HG03095 (cell line): ENCODE measurements at regions not wholly inside any gene's neighbourhood (a gene's known extent, or its start where the extent isn't known, plus 50 kb on each side); places are given as distances from the start of the nearest gene placed in this dataset.
"Not testable (repeated sequence)": the region's sequence is repeated elsewhere in the genome, so short reads cannot be mapped to it uniquely, and the experiment has no call there.

Experiments
- ATAC-seq: cut with Tn5 transposase; IDR thresholded peaks from one replicate; pipeline ENCODE4 v1.9.1; 2021; ENCODE audit warnings: moderate library complexity; ENCODE audit not compliant: unreplicated experiment

DNA sequence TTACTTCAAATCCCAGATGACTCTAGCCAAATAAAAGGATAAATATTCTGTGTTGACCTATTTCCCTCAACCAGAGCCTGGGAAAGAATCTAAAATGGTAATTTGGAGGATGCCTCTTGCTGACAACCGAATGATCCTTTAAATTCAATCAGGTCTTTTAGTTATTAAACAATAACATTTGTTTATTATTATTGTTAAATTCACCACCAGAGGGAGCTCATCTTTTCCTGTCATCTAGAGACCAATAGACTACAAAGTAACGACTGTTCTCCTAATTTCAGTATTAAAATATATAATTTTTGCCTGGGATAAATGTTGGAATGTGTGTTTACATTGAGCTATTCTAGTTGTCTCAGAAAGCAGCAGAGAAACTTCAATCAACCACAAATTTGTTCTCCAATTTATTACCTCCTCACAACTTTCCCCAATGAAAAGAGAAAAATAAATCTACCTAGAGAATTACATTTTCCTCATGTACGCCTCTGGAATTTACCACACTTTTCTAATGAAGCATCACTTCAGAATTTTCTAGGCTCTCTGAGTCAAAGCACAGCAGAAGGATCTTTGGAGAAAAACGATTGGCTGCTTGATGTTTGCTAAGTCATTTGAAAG is 142.7 kb downstream of the SCG2 start:
- no peak for ATAC-seq

DNA sequence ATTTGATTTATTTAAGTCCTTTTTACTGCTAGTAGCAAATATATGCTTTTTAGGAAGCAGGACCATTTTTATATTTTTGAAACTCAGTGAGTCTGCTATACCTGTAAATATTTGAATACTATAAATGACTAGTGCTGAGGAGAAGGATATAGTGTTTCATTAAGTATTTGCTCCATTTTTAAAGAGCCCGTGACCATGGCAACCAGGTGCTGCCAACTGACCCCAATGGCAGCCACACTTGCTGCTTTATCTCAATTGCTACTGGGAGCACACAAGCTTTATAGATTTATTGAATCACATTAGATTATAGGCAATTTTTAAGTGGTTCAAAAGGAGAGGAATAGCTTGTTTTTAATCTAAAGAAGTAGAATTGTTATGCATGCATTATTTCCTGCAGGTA is 142.0 kb downstream of the SCG2 start:
- ATAC-seq: no peak

DNA sequence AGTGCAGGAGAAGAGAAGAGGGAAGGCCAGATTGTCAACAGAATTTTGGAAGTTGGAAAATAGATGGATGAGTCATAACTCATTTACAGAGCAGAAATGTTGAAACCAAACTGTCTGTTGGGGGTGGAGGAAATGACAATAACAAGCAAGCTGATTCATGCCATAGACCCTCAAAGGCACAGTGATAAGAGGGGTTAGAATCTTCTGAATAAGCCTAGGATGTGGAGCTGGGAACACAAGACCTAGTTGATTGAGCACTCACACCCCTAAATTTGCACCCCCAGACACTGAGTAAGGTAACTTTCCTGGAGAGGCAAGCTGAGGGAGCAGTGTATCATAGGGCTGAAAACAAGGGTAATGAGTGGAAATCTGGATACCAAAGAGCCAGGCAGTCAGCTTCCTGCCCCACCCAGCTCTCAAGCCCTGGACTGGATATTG is 141.4 kb downstream of the SCG2 start:
- no peak for ATAC-seq

DNA sequence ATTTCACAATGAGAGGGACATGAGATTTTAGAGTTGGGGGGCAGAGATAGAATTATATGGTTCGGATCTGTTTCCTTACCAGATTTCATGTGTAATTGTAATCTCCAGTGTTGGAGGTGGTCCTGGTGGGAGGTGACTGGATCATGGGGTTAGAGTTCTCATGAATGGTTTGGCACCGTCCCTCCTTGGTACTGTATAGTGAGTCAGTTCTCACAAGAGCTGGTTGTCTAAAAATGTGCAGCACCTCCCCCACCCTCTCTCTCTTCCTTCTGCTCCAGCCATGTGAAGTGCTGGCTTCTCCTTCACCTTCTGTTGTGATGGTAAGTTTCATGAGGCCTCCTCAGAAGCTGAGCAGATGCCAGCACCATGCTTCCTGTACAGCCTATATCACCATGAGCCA is 138.1 kb downstream of the SCG2 start:
- no peak for ATAC-seq

DNA sequence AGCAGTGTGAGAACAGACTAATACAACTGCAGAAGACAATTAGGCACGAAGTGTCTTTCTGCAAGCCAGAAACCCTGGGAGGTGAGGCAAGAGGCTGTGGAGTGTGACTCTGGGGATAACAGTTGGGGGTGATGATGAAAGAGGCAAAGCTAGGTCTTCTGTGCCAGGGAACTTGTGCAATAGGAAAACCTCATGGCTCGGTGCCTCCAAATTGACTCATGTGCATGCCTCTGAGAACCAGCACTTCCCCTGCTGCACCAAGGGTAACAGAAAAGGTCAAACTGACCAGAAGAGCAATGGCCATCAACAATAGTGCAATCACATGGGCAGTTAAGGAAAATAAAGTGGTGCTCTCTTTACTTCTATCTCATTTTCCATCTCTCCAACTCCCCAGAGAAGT is 136.4 kb downstream of the SCG2 start:
- ATAC-seq: no peak

DNA sequence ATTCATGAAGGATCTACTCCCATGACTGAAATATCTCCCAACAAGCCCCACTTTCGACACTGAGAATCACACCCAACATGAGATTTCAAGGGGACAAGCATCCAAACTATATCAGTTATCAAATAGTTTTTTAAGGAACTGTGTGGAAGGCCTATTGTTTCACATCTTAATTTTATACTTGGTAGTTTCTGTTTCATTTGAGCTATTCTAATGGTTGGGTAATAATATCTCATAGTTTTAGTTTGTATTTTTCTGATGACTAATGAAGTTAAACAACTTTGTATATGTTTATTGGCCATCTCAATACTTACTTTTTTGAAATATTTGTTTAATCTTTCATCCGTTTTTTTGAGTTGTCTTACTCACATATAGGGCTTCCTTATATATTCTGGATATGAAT is 135.0 kb downstream of the SCG2 start:
- ATAC-seq: no peak

DNA sequence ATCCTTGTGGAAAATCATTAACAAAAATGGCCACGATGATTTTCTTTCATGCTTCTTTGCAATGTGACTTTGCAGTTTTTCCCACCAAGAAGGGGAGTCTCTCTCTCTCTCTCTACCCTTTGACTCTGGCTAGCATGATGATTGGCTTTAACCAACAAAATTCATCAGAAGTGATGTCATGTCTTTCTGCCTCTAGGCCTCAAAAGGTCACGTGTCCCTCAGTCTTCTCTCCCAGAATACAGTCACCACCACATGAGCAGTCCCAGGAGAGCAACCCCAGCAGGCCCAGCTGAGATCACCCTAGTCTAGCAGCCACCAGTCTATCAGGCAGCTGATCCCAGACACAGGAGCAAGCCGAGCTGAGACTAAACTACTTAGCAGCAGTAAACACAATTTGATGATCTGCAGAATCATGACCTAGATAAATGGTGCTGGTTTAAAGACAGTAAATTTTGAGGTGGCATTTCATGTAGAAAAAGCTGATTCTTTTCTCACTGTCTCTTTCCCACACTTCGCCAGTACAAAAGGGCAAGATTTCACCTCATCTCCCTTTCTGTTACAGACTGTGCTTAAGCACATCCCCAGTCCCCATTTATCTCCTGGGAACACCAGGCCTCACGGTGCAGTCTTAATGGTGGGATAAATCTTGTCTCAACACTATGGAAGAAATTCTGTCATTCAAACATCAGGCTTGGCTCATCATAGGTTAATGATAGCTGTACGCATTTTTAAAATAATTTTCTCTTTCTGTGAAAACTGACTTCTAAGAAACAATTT is 132.7 kb downstream of the SCG2 start:
- ATAC-seq: no peak

DNA sequence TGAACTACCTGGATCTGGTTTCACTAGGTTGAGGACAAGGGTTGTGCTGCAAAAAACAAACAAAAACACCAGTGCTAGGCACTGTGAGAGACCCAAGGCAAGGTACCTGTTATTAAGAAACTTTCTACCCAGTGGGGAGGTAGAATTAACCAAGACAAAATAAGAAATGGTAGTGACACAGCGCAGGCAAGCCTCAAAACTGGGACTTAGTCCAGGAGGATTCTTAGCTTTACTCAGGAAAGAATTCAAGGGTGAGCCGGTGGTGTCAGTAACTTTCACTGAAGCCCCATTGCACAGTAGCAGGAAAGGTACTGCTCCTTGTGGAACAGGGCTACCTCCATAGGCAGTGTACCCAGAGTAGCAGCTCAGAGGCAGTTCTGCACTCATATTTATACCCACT is 131.6 kb downstream of the SCG2 start:
- ATAC-seq: no peak

DNA sequence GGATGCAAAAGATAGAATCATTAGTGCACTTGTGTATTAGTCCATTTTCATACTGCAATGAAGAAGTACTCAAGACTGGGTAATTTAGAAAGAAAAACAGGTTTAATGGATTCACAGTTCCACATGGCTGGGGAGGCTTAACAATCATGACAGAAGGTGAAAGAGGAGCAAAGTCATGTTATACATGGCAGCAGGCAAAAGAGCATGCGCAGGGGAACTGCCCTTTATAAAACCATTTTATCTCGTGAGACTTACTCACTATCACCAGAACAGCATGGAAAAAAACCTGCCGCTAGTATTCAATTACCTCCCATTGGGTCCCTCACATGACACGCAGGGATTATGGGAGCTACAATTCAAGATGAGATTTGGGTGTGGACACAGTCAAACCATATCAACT is 129.4 kb downstream of the SCG2 start:
- no peak for ATAC-seq

DNA sequence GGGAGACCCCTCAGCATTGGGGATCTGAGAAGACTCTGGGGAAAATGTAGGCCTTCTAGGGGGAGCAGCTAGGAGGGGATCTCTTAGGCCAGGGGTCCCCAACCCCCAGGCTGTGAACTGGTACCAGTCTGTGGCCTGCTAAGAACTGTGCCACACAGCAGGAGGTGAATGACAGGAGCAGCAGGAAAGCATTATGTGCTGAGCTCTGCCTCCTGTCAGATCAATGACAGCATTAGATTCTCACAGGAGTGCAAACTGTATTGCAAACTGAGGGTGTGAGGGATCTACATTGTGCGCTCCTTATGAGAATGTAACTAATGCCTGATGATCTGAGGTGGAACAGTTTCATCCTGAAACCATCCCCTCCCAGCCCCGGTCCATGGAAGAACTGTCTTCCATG is 127.3 kb downstream of the SCG2 start:
- ATAC-seq: no peak

DNA sequence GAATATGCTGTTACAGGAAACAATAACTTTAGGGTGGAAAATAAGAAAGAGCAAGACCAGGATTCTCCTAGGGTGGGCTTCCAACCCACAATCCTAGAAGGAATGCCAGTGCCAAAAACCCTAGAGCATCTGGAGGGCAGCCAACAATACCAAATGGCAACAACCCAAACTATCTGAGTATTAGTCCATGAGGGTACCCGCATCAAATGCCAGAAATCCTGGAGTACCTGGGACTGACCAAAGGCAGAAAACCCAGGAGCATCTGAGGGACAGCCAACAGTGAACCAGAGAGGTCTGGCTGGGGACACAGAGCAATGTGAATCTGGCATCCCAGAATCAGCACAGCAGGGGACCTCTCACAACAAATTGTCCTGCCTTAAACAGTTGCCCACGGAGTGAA is 126.3 kb downstream of the SCG2 start:
- no peak for ATAC-seq

DNA sequence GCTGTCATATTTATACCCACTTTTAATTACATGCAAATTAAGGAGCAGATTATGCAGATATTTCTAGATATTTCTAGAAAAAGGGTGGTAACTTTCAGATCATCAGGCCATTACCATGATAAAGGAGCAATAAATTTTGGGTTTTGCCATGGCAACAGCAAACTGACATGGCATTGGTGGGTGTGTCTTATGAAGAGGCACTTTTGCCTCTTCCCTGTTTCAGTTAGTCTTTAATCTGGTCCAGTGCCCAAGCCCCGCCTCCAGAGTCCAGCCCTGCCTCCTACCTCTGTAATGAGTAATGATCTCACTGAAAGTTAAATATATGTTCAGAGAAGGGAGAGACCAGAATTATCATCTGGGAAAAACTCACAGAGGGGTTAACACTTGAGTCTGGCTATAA is 124.8 kb downstream of the SCG2 start:
- no peak for ATAC-seq

DNA sequence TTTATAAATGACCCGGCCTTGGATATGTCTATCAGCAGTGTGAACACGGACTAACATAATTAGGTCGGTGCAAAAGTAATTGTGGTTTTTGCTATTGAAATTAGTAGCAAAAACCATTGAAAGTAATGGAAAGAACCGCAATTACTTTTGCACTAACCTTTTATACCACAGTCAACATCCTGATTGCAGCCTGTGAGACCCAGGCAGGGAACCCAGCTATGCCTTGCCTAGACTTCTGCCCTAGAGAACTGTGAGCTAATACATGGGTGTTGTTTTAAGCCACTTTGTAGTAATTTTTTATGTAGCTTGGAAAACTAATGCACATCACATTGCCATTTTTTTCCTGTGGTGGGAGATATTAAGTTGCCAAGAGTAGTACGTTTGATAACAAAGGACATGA is 120.7 kb downstream of the SCG2 start:
- no peak for ATAC-seq

DNA sequence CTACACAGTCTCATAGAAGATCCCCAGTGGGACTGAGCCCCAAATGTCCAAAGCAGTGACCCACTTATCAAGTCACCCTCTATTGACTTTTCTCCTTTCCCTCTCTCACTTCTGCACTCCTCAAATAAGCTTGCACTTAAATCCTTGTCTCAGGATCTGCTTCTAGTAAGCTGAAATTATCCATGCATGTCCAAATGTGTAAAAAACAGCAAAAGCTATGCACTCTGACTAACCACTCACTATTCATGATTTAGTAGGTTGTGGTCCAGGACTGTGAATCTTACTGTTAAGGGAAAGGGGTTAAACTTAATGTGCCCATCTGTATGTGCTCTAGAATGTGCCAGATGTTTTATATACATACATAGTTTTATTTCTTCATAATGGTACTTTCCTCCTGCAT is 115.4 kb downstream of the SCG2 start:
- no peak for ATAC-seq

DNA sequence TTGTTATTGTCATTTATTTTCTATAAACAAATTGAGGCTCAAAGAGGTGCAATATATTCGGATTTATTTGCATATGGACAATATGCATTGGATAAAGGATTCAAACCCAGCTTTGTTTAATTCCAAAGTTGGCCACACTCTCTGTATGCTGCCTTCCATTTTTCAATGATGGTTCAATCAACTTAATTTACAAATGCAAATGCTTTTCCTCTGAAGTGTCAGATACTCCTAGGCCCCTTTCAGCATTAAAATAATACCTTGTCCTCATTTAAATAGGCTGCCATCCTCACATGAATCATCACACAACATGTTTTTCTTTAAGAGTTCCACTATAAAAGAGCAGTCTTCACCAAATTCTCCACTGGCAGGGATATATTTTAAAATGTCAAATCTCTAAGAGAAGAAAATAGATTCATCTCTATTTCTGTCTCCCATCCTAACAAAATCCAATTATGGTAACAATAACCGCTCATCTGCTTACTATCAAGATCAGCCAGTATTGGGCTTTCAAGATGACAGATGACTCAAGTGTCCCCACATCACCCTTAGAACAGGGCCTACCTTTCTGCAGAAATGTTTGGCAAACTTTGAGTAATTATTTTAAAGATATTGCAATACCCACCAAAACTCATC is 114.8 kb downstream of the SCG2 start:
- no peak for ATAC-seq

DNA sequence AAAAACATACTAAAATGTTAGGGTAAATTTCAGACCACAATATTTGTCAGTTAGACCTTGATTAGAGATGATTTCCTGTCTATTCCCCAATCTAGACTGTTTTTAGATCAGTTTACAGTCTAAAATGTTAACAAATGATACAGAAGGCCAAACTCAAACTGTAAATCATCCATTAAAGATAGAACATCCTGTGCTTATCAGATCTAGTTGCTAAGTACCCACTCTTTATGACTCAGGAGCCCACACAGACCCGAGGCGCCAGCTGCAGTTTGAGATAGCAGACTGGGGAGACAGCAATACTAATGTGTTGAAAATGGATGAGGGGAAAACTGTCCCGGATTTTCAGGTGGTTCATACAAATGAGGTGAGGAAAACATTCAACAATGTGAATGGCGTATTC is 113.3 kb downstream of the SCG2 start:
- ATAC-seq: no peak

DNA sequence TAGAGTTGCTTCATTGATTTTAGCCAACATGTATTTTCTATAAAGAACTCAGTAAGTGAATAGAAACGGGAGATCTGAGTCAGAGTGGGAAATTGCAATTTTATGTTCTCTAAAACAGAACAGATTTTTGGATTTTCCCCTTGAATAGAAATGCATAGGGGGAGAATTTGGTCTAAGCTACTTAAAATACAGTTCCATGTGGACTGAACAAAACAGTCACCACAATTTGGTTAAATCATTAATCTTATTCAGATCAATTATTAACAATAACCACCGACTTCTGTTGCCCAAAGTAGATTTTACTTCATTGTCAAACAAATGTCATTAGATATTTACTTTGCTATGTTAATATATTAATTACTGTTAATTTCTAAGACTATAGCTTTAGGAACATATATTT is 107.7 kb downstream of the SCG2 start:
- no peak for ATAC-seq

DNA sequence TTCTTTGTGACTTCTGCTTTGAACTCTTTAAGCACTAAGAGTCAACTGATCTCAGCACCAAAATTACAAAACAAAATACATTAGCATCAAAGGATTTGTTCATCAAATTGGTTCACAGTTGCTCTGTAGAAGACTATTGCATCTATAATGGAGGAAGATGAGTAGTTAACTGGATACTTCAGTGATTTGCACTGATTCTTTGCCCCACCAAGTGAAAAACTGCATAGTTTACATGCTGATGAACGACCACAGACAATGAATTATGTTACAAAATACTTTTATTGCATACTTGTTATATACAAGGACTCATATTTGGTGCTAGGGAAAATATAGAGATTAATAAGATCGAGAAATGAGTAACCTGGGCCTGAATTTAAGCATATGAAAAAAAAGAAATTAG is 107.2 kb downstream of the SCG2 start:
- no peak for ATAC-seq

DNA sequence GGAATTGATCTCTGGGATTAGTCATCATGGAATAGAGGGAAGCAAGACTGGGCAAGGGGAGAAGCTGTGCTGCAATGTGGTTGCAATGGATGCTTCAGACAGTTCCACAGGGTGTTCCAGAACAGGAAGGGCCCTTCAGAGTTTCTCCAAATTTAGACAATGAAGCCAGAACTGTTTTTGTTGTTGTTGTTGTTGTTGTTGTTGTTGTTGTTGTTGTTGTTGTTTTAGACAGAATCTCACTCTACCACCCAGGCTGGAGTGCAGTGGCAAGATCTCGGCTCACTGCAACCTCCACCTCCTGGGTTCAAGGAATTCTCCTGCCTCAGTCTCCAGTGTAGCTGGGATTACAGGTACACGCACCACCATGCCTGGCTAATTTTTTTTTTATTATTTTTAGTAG is 105.3 kb downstream of the SCG2 start:
- ATAC-seq: not testable (repeated sequence)

DNA sequence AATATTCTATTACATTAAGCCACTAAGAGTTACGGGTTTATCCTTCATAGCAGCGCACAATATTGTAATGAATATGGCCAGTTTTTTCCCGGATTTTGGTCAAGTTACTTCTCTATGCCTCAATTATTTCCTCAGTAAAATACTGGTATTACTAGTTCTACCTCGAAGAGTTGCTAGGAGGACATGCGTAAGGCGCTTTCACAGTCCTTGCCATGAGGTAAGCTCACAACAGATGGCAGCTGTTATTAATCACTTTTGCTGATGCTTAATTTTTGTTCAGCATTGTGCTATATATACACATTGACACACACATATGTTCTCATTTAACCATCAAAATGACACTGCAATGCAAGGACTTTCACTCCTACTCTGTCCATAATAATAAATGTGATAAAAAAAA is 101.5 kb downstream of the SCG2 start:
- ATAC-seq: no peak

DNA sequence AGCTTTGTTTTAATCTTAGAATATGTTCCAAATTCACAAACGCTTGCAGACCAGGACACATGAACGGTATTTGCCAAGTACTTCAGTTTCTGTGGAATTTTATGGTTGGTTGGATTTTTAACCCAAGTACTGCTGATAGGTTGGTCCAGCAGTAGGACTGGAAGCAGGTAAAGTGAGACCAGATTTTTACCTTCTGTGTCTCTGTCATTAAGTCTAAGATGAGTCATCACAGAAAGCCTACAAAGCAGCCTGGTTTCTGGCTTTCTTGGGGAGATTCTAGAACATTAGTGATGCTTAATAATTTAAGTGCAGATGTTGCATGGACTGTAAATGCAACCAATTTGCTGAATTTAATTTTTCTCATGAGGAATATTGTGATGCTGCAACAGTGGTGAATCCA is 100.5 kb downstream of the SCG2 start:
- no peak for ATAC-seq

DNA sequence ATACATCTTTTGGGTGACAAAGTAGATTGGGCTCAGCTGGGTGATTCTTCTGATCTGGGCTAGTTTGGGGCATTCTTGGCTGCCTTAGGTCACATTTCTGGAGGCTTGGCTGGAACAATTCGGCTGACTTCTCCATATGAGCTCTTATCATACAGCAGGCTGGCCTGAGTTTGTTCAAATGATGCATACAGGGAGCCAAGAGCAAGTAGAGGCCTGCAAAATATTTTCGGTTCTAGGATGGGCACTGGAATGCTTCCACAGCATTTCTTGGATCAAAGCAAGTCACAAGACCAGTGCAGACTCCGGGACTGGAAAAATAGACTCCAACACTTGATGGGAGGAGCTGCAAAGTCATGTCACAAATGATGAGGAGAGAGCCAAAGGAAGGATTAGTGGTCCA is 98.4 kb downstream of the SCG2 start:
- no peak for ATAC-seq
